ENCODE measurements at regions not wholly inside any gene's neighbourhood (a gene's known extent, or its start where the extent isn't known, plus 50 kb on each side); places are given as distances from the start of the nearest gene placed in this dataset.

GRCh38 chr18:49708662-49709346 lies 104.5 kb downstream of the ACAA2 start:
- Mint-ChIP-seq H3K4me3 (no peak overlapping the region), H3K27ac (no peak overlapping the region), H3K36me3 (ENCODE audit: low read depth) (no peaks in the 10 kb centered on the region), H3K4me1 (peaks cover 2% of the 10 kb centered on the region), H3K27me3 (peaks cover 5% of the 10 kb centered on the region)
- no peak for ATAC-seq
- DNase-seq = no peak
- H3K9me3 ChIP-seq (ENCODE audit: control insufficient read depth, low read length, poor library complexity, severe bottlenecking) = no peaks in the 10 kb centered on the region

- peaks cover 2% of the 10 kb centered on the region for H3K4me1 Mint-ChIP-seq
- H3K4me3 Mint-ChIP-seq = no peak overlapping the region
- DNase-seq (no peak), ATAC-seq (no peak)
- H3K9me3 ChIP-seq (ENCODE audit: control insufficient read depth, low read length, poor library complexity, severe bottlenecking) = no peaks in the 10 kb centered on the region
- no peaks in the 10 kb centered on the region for H3K36me3 Mint-ChIP-seq (ENCODE audit: low read depth)
- peaks cover 5% of the 10 kb centered on the region for H3K27me3 Mint-ChIP-seq
- no peak overlapping the region for H3K27ac Mint-ChIP-seq
Observed at GRCh38 chr18:49707599-49707998, 105.7 kb downstream of the ACAA2 start.

GRCh38 chr18:49704334-49704733 lies 109.0 kb downstream of the ACAA2 start:
- Mint-ChIP-seq H3K27ac (no peak overlapping the region), H3K27me3 (peaks cover 6% of the 10 kb centered on the region), H3K4me3 (no peak overlapping the region), H3K36me3 (ENCODE audit: low read depth) (no peaks in the 10 kb centered on the region), H3K4me1 (peaks cover 2% of the 10 kb centered on the region)
- DNase-seq (no peak), ATAC-seq (no peak)
- no peaks in the 10 kb centered on the region for H3K9me3 ChIP-seq (ENCODE audit: control insufficient read depth, low read length, poor library complexity, severe bottlenecking)

GRCh38 chr18:49701190-49701589 lies 112.1 kb downstream of the ACAA2 start:
- H3K4me3 Mint-ChIP-seq = no peak overlapping the region
- ATAC-seq = no peak
- peaks cover 7% of the 10 kb centered on the region for H3K4me1 Mint-ChIP-seq

GRCh38 chr18:49699303-49699702 lies 114.0 kb downstream of the ACAA2 start:
- peaks cover 16% of the 10 kb centered on the region for H3K27me3 Mint-ChIP-seq
- DNase-seq (no peak), ATAC-seq (no peak)
- no peak overlapping the region for H3K27ac Mint-ChIP-seq
- H3K4me3 Mint-ChIP-seq = no peak overlapping the region
- H3K9me3 ChIP-seq (ENCODE audit: control insufficient read depth, low read length, poor library complexity, severe bottlenecking) = no peaks in the 10 kb centered on the region
- no peaks in the 10 kb centered on the region for H3K36me3 Mint-ChIP-seq (ENCODE audit: low read depth)
- peaks cover 5% of the 10 kb centered on the region for H3K4me1 Mint-ChIP-seq

More at GRCh38 chr18:49701190-49701589, 112.1 kb downstream of the ACAA2 start:
- Mint-ChIP-seq H3K36me3 (ENCODE audit: low read depth) (no peaks in the 10 kb centered on the region), H3K27me3 (peaks cover 18% of the 10 kb centered on the region), H3K27ac (no peak overlapping the region)
- H3K9me3 ChIP-seq (ENCODE audit: control insufficient read depth, low read length, poor library complexity, severe bottlenecking) = no peaks in the 10 kb centered on the region
- no peak for DNase-seq

GRCh38 chr18:49698525-49699025 lies 114.8 kb downstream of the ACAA2 start:
- Mint-ChIP-seq H3K27ac (no peak overlapping the region), H3K4me1 (peaks cover 5% of the 10 kb centered on the region), H3K4me3 (no peak overlapping the region), H3K36me3 (ENCODE audit: low read depth) (no peaks in the 10 kb centered on the region), H3K27me3 (peaks cover 13% of the 10 kb centered on the region)
- DNase-seq = no peak
- H3K9me3 ChIP-seq (ENCODE audit: control insufficient read depth, low read length, poor library complexity, severe bottlenecking) = no peaks in the 10 kb centered on the region
- no peak for ATAC-seq

- H3K4me1 Mint-ChIP-seq = peaks cover 5% of the 10 kb centered on the region
- no peak overlapping the region for H3K27ac Mint-ChIP-seq
- H3K36me3 Mint-ChIP-seq (ENCODE audit: low read depth) = no peaks in the 10 kb centered on the region
Observed at GRCh38 chr18:49697757-49698524, 115.4 kb downstream of the ACAA2 start.

GRCh38 chr18:49697049-49697448 lies 116.3 kb downstream of the ACAA2 start:
- Mint-ChIP-seq H3K4me1 (peaks cover 5% of the 10 kb centered on the region), H3K36me3 (ENCODE audit: low read depth) (no peaks in the 10 kb centered on the region), H3K27ac (no peak overlapping the region), H3K4me3 (no peak overlapping the region), H3K27me3 (peaks cover 15% of the 10 kb centered on the region)
- ATAC-seq (no peak), DNase-seq (no peak)
- no peaks in the 10 kb centered on the region for H3K9me3 ChIP-seq (ENCODE audit: control insufficient read depth, low read length, poor library complexity, severe bottlenecking)

More at GRCh38 chr18:49697757-49698524, 115.4 kb downstream of the ACAA2 start:
- no peaks in the 10 kb centered on the region for H3K9me3 ChIP-seq (ENCODE audit: control insufficient read depth, low read length, poor library complexity, severe bottlenecking)
- ATAC-seq (no peak), DNase-seq (no peak)
- Mint-ChIP-seq H3K4me3 (no peak overlapping the region), H3K27me3 (peaks cover 13% of the 10 kb centered on the region)

- peaks cover 13% of the 10 kb centered on the region for H3K4me1 Mint-ChIP-seq
- H3K4me3 Mint-ChIP-seq = no peak overlapping the region
- H3K36me3 Mint-ChIP-seq (ENCODE audit: low read depth) = no peaks in the 10 kb centered on the region
- ATAC-seq (no peak), DNase-seq (no peak)
- no peaks in the 10 kb centered on the region for H3K9me3 ChIP-seq (ENCODE audit: control insufficient read depth, low read length, poor library complexity, severe bottlenecking)
- H3K27ac Mint-ChIP-seq = no peak overlapping the region
- H3K27me3 Mint-ChIP-seq = peaks cover 18% of the 10 kb centered on the region
Observed at GRCh38 chr18:49694402-49694801, 118.9 kb downstream of the ACAA2 start.

- ATAC-seq = no peak
- no peaks in the 10 kb centered on the region for H3K9me3 ChIP-seq (ENCODE audit: control insufficient read depth, low read length, poor library complexity, severe bottlenecking)
- peaks cover 13% of the 10 kb centered on the region for H3K4me1 Mint-ChIP-seq
- H3K36me3 Mint-ChIP-seq (ENCODE audit: low read depth) = no peaks in the 10 kb centered on the region
- no peak overlapping the region for H3K27ac Mint-ChIP-seq
- H3K27me3 Mint-ChIP-seq = peaks cover 12% of the 10 kb centered on the region
- H3K4me3 Mint-ChIP-seq = no peak overlapping the region
- no peak for DNase-seq
Observed at GRCh38 chr18:49693717-49694005, 119.7 kb downstream of the ACAA2 start.

GRCh38 chr18:49692906-49693716 lies 120.2 kb downstream of the ACAA2 start:
- Mint-ChIP-seq H3K36me3 (ENCODE audit: low read depth) (no peaks in the 10 kb centered on the region), H3K27me3 (peaks cover 12% of the 10 kb centered on the region), H3K27ac (no peak overlapping the region), H3K4me3 (no peak overlapping the region), H3K4me1 (peaks cover 13% of the 10 kb centered on the region)
- DNase-seq = no peak
- ATAC-seq = no peak
- H3K9me3 ChIP-seq (ENCODE audit: control insufficient read depth, low read length, poor library complexity, severe bottlenecking) = no peaks in the 10 kb centered on the region

- H3K4me3 Mint-ChIP-seq = no peak overlapping the region
- peaks cover 9% of the 10 kb centered on the region for H3K4me1 Mint-ChIP-seq
- H3K9me3 ChIP-seq (ENCODE audit: control insufficient read depth, low read length, poor library complexity, severe bottlenecking) = no peaks in the 10 kb centered on the region
- H3K27ac Mint-ChIP-seq = no peak overlapping the region
- DNase-seq = no peak
- no peaks in the 10 kb centered on the region for H3K36me3 Mint-ChIP-seq (ENCODE audit: low read depth)
- no peak for ATAC-seq
- H3K27me3 Mint-ChIP-seq = peaks cover 5% of the 10 kb centered on the region
Observed at GRCh38 chr18:49691177-49691608, 122.1 kb downstream of the ACAA2 start.

- ATAC-seq (no peak), DNase-seq (no peak)
- no peaks in the 10 kb centered on the region for H3K36me3 Mint-ChIP-seq (ENCODE audit: low read depth)
- peaks cover 9% of the 10 kb centered on the region for H3K4me1 Mint-ChIP-seq
- H3K27me3 Mint-ChIP-seq = peaks cover 13% of the 10 kb centered on the region
- no peaks in the 10 kb centered on the region for H3K9me3 ChIP-seq (ENCODE audit: control insufficient read depth, low read length, poor library complexity, severe bottlenecking)
- no peak overlapping the region for H3K27ac Mint-ChIP-seq
- H3K4me3 Mint-ChIP-seq = no peak overlapping the region
Observed at GRCh38 chr18:49690312-49690711, 123.0 kb downstream of the ACAA2 start.

Data from T-helper 17 cell (primary cell).